GM21390 (cell line): ENCODE measurements at regions not wholly inside any gene's neighbourhood (a gene's known extent, or its start where the extent isn't known, plus 50 kb on each side); places are given as distances from the start of the nearest gene placed in this dataset.

Experiments
- ATAC-seq: cut with Tn5 transposase; IDR thresholded peaks from one replicate; pipeline ENCODE4 v1.9.1; 2021; ENCODE audit not compliant: unreplicated experiment

DNA sequence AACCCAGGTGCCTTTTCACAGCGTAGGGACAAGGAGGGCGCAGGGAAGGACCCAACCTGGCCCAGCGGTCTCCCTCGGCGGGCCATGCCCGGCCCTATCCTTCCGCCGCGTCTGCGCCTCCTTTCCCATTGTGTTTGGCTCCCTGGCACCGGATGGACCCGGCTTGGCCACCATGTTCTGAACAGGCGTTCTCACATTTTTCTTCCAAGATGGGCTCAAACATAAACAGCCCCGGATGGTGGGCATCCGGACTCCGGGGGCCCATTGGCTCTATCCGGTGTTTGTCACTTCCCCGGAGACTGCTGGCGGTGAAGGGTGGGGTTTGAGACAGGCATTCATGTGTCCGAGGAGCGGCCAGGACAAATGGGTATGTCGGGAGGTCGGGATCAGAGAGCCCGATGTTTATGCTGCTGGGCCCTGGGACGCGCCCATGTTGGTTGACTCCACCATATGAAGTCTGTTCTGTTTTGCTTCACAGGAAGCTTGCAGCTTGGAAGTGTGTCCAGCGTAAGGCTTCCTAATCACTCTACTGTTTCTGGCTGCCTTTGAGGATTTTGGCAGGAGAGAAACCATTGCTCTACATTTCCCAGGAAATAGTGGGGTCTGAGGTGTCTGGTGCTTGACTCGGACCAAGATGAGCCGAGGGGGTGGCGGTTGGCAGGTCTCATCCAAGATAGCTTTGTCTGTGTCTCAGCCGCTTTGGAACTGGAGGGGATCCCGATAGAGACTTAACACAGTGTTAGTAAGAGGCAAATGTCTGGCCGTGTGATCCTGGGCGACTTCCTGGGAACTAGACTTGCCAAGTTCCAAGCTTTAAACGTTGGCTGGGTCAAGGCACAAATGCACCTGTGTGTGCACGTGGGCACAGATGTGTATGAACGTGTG is 188.3 kb downstream of the IRF8 start:
- no peak for ATAC-seq

- no peak for ATAC-seq
Measured at GRCh38 chr16:86087896-86088230, 188.9 kb downstream of the IRF8 start.

DNA sequence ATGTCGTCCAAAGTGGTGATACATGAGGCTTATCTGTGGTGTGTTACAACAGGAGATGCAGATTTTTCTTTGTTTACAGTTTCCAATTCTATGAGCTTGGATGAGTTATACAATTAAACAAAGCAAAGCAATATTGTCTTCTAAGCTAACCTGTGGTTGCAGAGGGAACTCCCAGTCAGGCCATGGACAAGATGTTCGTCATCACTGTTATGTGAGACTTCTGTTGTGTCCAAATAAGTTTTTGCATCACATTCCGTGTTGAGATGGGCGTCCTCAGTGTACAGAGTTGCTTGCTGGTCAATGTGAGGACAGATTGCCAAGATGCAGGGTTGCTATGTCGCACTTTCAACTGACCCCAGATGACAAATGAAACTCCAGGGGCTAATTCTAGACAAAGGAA is 189.3 kb downstream of the IRF8 start:
- ATAC-seq = no peak

DNA sequence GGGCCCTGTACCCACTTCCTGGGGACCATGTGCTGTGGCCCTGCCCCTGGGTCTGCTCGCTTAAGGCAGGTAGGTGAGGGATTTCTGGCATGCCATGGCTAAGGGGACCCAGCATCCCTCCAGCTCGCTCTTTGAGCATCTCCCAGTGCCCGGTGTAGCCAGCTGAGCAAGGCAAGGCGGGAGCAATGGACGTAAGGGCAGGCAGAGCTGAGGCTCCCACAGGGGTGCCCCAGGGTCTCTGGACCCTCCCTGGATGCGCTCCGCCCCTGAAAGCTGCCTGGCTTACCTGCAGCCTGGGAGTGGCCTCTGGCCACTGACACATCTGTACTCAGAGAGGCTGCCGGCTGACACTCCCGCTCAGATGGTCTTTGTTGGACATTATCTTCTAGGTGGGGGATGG is 189.9 kb downstream of the IRF8 start:
- ATAC-seq = no peak

DNA sequence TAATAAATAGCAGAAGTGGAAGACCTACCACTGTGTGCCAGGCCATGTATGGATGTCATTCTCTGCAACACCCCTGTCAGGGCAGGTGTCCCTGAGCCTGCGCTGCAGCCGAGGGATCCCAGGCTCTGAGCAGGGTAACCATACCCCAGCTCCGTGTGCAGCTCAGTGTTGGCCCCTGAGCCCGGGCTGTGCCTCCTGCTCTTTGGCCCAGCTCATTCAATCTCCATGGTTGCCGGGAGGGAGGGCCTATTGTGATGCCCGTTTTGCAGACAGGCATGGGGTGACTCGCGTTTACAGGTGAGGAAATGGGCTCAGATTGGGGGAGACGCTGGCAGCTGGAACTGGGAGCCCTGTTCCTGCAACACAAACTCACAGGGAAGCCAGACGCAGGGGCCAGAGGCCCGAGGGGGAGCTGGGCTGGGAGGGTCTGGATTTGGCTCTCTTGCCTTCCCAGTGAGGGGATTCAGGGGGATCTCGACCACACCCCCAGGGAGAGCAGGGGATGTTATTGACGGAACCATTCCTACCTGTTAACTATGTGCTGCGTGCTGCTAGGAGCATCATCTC is 190.5 kb downstream of the IRF8 start:
- ATAC-seq = no peak

DNA sequence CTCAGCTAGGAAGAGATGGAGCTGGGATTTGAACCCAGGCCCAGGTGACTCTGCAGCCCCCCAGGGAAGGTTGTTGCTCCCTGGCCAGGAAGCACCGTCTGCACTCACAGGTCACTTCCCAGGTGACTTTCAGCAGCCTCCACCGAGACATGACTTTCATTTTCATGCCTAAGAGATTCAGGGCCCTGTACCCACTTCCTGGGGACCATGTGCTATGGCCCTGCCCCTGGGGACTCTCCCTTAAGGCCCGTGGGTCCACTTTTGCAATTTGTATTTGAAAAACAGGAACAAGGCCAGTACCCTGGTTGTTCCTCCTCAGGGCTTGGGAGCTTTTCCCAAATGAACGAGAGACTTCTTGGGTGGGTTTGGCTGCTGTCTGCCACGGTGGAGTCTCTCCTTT is 191.0 kb downstream of the IRF8 start:
- no peak for ATAC-seq

- ATAC-seq = no peak
Measured at GRCh38 chr16:86090461-86091170, 191.7 kb downstream of the IRF8 start.

- ATAC-seq = no peak
Measured at GRCh38 chr16:86091976-86092375, 193.0 kb downstream of the IRF8 start.

GRCh38 chr16:86092586-86093480 is 193.9 kb downstream of the IRF8 start:
- ATAC-seq = no peak

GRCh38 chr16:86093801-86094750 is 195.1 kb downstream of the IRF8 start:
- ATAC-seq = no peak

DNA sequence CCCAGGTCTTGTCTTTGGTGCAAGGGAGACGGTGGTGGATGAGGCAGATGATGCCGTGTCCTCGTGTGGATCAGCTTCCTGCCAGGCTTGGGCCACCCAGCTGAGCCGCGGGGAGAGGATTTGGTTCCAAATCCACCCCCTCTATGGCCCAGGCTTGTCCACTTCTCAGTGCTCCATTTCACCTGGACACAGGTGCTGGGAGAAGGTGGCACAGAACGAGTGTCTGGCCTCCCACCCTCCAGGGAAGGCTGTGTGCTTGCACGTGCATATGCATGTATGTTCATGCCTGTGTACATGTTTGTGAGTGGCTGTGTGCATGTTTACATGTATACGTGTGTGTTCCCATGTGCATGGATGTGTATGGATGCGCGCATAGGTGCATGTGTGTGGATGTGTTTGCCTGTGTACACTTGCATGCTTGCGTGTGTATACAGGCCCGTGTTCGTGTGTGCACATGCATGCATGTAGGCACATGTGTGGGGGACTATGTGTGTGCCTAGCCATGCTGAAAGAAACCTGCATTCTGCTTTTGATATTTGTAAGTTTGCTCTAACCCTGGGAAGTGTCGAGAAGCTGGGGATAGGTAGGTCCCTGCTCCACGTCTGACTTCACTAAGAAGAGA is 196.3 kb downstream of the IRF8 start:
- no peak for ATAC-seq

- ATAC-seq = no peak
Measured at GRCh38 chr16:86095906-86096485, 197.0 kb downstream of the IRF8 start.

- ATAC-seq = no peak
Measured at GRCh38 chr16:86096850-86097249, 197.9 kb downstream of the IRF8 start.

GRCh38 chr16:86099326-86099725 is 200.4 kb downstream of the IRF8 start:
- ATAC-seq = no peak

GRCh38 chr16:86100205-86101136 is 201.5 kb downstream of the IRF8 start:
- no peak for ATAC-seq

DNA sequence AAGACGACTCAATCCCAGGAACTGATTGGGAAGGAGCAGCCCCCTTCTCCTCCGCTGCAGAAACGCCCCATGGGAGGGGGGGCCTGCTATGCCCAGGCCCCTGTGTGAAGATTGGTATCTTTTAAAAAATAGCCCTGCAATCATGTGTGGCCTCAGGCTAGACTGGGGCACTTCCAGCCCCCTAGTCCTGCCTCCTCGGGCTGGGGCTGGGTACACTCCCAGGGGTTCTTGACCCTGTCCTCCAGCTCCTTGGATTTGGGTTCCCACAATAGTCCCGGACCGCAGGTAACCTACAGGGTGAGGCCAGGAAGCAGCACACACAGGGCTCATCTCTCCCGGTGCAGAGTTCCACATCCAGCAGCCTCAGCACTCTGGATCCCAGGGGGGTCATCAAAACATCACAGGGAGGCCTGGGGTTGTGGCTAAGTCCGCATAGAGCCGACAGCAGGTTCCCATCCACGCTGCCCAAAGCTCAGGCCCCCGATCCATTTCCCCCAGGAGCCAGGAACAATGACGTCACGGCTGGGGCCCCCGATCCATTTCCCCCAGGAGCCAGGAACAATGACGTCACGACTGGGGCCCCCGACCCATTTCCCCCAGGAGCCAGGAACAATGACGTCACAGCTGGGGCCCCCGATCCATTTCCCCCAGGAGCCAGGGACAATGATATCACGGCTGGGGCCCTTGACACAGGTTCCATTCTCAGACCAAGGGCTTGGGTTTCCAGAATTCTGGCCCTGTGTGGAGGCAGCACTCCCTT is 202.4 kb downstream of the IRF8 start:
- no peak for ATAC-seq

DNA sequence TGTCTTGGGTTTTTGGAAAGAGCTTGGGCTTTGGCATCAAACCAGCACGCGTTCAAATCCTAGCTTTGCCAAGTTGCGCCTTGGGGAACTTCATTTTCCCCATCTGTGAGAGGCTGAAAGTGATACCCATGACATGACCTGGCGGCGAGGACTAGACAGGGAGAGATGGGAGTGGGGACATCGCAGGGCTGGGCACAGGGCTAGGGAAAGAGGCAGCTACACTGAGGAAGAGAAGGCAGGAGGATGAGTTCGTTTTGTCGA is 202.9 kb downstream of the IRF8 start:
- ATAC-seq = no peak

- ATAC-seq = no peak
Measured at GRCh38 chr16:86103320-86103719, 204.4 kb downstream of the IRF8 start.
